Central memory CD4-positive, alpha-beta T cell (primary cell): ENCODE measurements at regions not wholly inside any gene's neighbourhood (a gene's known extent, or its start where the extent isn't known, plus 50 kb on each side); places are given as distances from the start of the nearest gene placed in this dataset.

Experiments
- DNase-seq: peaks from one replicate; pipeline ENCODE4 v3.0.0; 2022

- DNase-seq: no peak
Observed at GRCh38 chr13:89673789-89674311, 1673.6 kb upstream of the MIR17HG start.

DNA sequence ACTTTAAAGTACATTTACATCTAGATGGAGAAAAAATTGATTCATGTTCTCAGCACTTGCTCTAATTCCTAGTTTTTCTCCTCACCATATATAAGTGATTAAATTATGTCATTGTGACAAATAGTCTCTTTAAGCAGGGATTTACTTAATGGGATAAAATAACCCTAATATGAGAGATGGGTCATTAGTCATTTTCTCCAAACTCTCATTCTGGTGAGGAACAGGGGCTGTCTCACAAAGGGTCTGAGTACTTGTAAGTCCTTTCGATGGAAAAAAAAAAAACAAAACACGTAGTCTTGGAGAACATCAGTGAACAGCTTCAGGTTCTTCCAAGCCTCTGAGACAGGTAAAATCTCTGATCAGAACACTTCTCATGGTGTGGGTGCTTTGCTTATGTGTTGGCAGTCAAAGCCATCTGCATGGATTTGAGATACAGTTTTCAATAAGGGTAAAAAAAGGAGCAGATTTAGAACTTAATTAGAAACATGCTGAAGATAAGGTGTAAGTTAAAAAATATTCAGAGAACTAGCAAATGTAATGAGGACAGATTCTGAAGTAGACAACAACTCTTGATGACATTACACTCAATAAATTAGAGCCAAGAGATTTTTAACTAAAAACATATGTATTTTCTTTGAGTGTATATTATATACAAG lies 1668.9 kb upstream of the MIR17HG start:
- DNase-seq: no peak

DNA sequence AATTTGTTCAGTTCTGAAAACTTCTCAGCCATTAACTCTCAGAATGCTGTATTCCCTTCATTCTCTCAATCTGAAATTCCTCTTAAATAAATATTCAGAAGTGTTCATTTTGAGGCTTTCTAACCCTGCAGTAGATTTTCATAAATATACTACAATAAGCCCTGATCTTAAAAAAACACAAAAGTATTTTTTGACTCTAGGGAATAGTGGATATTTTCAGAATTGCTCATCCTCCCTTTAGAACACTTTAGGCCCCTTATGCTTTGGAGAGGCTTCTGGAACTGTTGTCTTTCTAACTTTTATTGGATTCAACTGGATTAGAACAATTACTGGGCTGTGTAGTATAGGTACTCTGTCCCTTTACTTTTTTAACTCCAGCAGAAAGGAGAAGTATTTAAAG lies 1662.6 kb upstream of the MIR17HG start:
- no peak for DNase-seq

GRCh38 chr13:89686171-89686570 lies 1661.3 kb upstream of the MIR17HG start:
- DNase-seq: no peak

DNA sequence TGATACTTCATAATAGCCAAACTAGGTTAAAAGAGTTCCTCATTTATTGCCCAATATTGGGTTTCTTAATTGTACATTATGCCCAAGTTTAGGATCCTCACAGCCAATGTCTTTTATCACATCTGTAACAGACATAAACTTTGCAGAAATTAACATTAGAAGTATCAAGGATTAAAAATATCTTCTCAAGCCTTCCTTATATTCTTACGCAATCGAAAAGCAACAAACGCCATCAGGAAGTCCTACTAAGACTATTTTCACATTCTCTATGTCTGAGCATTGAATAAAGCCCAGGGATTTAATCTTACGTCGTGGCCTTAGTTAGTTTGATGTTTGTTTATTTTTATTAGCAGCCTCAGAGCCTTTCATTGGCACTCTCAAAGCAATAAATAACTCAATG lies 1660.4 kb upstream of the MIR17HG start:
- no peak for DNase-seq

DNA sequence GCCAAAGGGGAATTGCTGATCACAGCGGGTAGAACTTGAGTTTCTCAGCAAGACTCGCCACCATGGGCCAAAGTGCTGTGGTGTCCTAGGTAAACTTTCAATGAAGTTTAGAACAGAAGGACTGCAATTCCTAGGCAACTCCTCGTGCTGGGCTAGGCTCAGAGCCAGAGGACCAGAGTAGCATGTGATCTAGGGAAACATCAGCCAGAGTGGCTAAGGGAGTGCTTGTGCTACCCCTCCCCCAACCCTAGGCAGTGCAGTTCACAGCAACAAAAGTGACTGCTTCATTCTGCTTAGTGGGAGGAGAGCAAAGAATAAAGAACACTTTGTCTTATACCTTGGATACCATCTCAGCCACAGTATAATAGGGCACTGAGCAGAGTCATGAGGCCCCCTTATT lies 1658.6 kb upstream of the MIR17HG start:
- no peak for DNase-seq

GRCh38 chr13:89694451-89694850 lies 1653.0 kb upstream of the MIR17HG start:
- DNase-seq: no peak

DNA sequence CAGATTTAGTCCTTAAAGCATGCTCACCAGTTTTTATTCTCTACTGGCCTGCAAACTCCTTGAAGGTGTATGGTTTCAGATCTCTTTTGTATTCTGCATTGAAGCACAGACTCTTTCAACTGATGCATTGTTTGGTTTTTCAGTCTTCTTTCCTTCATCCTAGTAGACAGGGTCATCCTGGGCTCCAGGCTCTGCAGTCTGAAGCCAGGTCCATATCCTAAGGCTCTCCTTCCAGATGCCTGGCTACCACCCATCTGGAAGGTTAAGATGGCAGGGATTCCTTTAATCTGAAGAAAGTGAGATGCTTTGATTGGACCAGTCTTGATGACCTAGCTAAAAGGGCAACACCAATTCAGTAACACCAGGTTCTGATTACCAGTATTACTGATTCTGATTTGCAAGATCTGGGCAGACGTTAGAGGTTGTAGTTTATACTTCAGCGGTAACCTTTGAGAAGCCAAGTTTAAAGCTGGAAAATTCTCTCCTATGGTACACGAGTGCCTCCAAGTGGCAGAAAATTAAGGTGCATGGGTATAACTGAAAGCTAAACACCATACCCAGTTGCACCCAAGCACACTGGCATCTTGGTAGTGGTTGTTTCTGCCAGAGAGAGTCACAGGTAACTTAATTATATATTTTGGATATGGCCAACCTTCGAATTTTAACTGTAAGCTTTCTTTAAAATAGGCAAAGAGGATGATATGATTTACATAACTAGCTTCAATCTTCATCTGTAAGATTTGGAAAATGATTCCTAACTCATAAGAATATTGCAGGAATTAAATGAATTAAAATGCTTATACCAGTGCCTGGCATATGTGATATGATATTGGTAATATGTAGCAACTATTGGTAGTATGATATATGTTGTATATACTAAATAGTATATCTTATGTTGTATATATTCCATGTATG lies 1651.9 kb upstream of the MIR17HG start:
- no peak for DNase-seq

DNA sequence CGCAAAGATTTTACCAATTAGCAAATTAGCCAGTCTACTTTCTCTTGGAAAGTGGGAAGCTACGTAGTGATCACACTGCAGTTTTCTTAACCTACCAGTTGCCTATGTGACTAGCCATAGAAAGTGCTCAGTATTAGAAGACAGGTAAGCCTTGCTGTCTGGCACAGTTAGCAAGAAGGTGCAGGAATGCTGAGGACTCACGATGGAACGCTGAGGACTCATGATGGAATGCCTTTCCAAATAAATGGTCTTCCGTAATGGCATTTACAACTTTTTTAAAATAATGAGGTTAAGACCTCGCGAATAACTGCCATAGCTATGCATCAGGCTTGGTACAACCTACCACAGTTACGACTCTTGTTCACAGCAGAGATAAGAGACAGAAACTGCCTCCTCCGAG lies 1645.6 kb upstream of the MIR17HG start:
- DNase-seq: no peak

GRCh38 chr13:89704040-89704439 lies 1643.4 kb upstream of the MIR17HG start:
- no peak for DNase-seq

GRCh38 chr13:89708013-89708412 lies 1639.5 kb upstream of the MIR17HG start:
- DNase-seq: no peak

DNA sequence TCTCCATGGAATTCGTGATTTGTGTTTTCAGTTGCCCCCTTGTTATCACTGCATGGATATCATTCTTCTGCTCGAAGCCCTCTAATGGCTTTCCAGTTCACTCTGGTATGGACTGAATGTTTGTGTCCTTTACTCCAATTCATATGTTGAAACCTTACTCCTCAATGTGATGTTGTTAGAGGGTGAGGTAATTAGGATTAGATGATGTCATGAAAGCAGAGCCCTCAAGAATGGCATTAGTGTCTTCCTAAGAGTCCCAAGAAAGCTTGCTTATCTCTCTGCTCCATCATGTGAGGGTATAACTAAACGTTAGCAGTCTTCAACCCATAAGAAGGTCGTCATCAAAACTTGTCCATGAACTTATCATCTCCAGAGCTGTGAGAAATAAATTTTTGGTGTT lies 1626.3 kb upstream of the MIR17HG start:
- no peak for DNase-seq

GRCh38 chr13:89726690-89727435 lies 1620.6 kb upstream of the MIR17HG start:
- no peak for DNase-seq

DNA sequence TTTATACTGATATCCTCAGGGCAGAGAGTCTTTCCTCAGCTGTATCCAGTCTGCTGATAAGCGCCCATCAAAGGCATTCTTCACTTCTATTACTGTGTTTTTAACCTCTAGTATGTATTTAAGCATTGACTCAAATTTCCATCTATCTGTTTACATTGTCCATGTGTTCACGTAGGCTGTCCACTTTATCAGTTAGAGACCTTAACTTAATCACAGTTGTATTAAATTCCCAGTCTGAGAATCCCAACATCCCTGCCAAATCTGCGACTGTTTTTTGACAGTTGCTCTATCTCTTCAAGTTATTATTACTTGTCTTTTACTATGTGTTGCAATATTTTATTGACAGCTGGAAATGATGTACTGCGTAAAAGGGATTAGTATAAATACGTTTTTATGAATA lies 1613.7 kb upstream of the MIR17HG start:
- no peak for DNase-seq

- DNase-seq: no peak
Observed at GRCh38 chr13:89737051-89737450, 1610.4 kb upstream of the MIR17HG start.

DNA sequence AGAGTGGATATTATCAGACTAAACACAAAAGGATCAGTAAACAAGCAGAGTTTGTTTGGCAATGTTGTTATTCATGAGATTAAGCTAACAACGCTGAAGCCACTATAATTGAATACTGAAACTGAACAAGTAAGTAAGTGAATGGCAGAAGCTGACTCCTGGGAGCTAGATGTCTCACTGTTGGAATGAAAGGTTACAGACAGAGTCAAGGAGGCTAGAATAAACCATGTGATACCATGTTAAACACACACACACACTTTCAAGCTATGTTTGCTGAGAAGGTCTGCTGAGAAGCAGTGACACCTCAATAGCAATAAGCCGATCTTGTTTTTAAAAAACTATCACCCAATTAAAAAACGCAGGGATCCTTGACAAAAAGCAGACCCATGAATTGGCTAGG lies 1609.4 kb upstream of the MIR17HG start:
- DNase-seq: no peak

GRCh38 chr13:89740994-89741685 lies 1606.3 kb upstream of the MIR17HG start:
- no peak for DNase-seq

DNA sequence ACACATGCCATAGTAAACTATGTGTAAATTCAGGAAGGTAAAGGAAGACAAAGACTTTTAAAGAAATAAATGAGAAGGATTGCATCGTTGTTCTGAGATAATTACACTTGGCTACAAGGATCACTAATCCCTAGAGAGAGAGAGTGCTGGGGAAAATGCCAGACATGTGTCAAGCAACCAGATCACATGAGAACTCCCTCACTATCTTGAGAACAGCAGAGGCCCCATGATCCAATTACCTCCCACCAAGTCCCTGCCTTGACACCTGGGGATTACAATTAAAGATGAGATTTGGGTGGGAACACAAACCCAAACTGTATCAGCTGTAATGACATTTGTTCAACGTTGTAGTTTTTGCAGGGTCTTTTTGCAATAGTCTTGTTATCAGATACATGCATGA lies 1600.9 kb upstream of the MIR17HG start:
- DNase-seq: no peak

GRCh38 chr13:89748716-89749115 lies 1598.8 kb upstream of the MIR17HG start:
- no peak for DNase-seq

- DNase-seq: no peak
Observed at GRCh38 chr13:89749888-89750287, 1597.6 kb upstream of the MIR17HG start.

DNA sequence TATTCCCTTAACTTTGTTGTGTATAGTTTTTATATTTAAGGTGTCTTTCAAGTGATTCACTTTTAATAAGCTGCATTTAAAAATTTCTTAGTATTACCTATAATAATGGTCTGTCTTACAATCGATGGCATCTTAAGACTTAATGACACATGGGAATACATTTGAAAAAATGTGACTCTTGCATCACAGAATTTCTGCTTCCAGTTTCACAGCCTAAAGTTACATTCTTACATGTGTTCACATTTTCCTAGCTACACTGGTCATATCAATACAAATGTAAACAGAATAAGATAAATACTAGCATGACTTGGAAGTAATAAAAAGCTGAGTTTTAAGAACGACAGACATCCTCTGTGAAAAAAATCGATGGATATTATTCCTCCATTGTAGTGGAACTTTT lies 1597.1 kb upstream of the MIR17HG start:
- no peak for DNase-seq

GRCh38 chr13:89751432-89751930 lies 1596.0 kb upstream of the MIR17HG start:
- DNase-seq: no peak

DNA sequence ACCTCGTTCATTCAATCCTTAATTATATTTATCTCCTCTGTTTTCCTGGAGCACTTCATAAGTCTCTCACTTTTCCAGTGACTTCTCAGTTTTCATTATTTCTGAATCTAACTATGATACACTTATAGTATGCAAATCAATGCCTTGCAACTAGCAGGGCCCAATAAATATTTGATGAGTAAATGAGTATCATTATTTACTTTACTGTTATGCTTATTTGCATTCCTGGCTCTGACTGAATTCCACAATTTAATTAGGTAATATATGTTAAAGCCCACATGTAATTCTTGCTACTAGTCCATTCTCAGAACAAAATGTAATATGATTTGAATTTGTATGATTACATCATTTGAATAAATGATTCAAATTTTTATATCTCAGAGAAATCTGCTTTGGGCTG lies 1595.1 kb upstream of the MIR17HG start:
- DNase-seq: no peak
